PC-3 (cell line): ENCODE measurements at regions not wholly inside any gene's neighbourhood (a gene's known extent, or its start where the extent isn't known, plus 50 kb on each side); places are given as distances from the start of the nearest gene placed in this dataset.

ENCODE experiments used
- ATAC-seq: fragments of 200-7000 bp; cut with Tn5 transposase; 2 replicates; pipeline ENCODE4 v1.9.1; 2020; ENCODE audit warnings: mild to moderate bottlenecking, moderate library complexity
- BruUV-seq: library from RNA; stranded (reverse); fragments of 400-500 nt; replicated peaks from 2 replicates; lab custom pipeline; 2021; lab: Mats Ljungman, UMichigan
- CTCF ChIA-PET: fragments of 300-600 bp; sonication (Branson Sonifier 250); formaldehyde crosslinking; loops from one replicate; lab custom pipeline; 2022; ENCODE audit warnings: antibody characterized with exemption; lab: Charles Lee
- POLR2A ChIA-PET: fragments of 300-600 bp; sonication (Branson Sonifier 250); formaldehyde crosslinking; loops from one replicate; lab custom pipeline; 2022; ENCODE audit warnings: antibody characterized with exemption; ENCODE audit not compliant: unreplicated experiment; lab: Charles Lee
- DNase-seq: peaks from one replicate; pipeline ENCODE4 v3.0.0-alpha.2; 2015
- H2AFZ ChIP-seq: fragments of 300-600 bp; sonication (generic); 2 replicates; pipeline ENCODE4 v1.6.0; 2016; ENCODE audit warnings: antibody characterized with exemption, low read length
- H3F3A ChIP-seq: fragments of 300-600 bp; sonication (generic); one replicate; pipeline ENCODE4 v1.6.0; 2017; ENCODE audit warnings: antibody characterized with exemption, low read length, control low read depth, mild to moderate bottlenecking; ENCODE audit not compliant: unreplicated experiment
- H3K27ac ChIP-seq: fragments of 300-600 bp; sonication (generic); 2 replicates; pipeline ENCODE4 v1.5.1; 2016; ENCODE audit warnings: mild to moderate bottlenecking, low read length
- H3K27me3 ChIP-seq: fragments of 300-600 bp; sonication (generic); 2 replicates; pipeline ENCODE4 v1.6.1; 2016; ENCODE audit warnings: low read length, mixed read lengths
- H3K36me3 ChIP-seq: fragments of 300-600 bp; sonication (generic); 2 replicates; pipeline ENCODE4 v1.6.1; 2016; ENCODE audit warnings: low read depth, mixed run types, low read length, mixed read lengths
- H3K4me1 ChIP-seq: fragments of 300-600 bp; sonication (generic); 2 replicates; pipeline ENCODE4 v1.5.1; 2016; ENCODE audit warnings: low read length; ENCODE audit not compliant: insufficient read depth
- H3K4me2 ChIP-seq: fragments of 300-600 bp; sonication (generic); 2 replicates; pipeline ENCODE4 v1.6.0; 2016; ENCODE audit warnings: low read length
- H3K4me3 ChIP-seq: fragments of 300-600 bp; sonication (generic); 2 replicates; pipeline ENCODE4 v1.5.1; 2016; ENCODE audit warnings: mild to moderate bottlenecking, low read length, mixed read lengths
- H3K79me2 ChIP-seq: fragments of 300-600 bp; sonication (generic); 2 replicates; pipeline ENCODE4 v1.6.1; 2017; ENCODE audit warnings: low read length, mixed read lengths
- H3K9ac ChIP-seq: fragments of 300-600 bp; sonication (generic); 2 replicates; pipeline ENCODE4 v1.6.0; 2016; ENCODE audit warnings: mild to moderate bottlenecking, low read length
- H3K9me2 ChIP-seq: fragments of 300-600 bp; sonication (generic); replicated peaks from 2 replicates; pipeline ENCODE4 v1.6.1; 2016; ENCODE audit warnings: mixed run types, low read length, mixed read lengths
- H3K9me3 ChIP-seq: fragments of 300-600 bp; sonication (generic); 2 replicates; pipeline ENCODE4 v1.6.1; 2016; ENCODE audit warnings: low read length, mixed read lengths
- H4K20me1 ChIP-seq: fragments of 300-600 bp; sonication (generic); 2 replicates; pipeline ENCODE4 v1.6.1; 2016; ENCODE audit warnings: low read length, mixed read lengths
- EZH2 ChIP-seq: fragments of 300-600 bp; sonication (generic); IDR thresholded peaks from one replicate; pipeline ENCODE4 v1.6.1; 2017; ENCODE audit warnings: antibody characterized with exemption, mild to moderate bottlenecking, low read length; ENCODE audit not compliant: unreplicated experiment
- EZH2phosphoT487 ChIP-seq: fragments of 300-600 bp; sonication (generic); IDR thresholded peaks from 2 replicates; pipeline ENCODE4 v1.6.1; 2018; ENCODE audit warnings: mild to moderate bottlenecking, antibody characterized with exemption, low read length, borderline replicate concordance
- intact Hi-C: fragments of 100-400 bp; cut with micrococcal nuclease; formaldehyde crosslinking; loops from 2 replicates; pipeline ENCODE4 v1.9.0; 2023
- TF ChIP-seq, protein P1 (sequence below): fragments of 300-600 bp; sonication (generic); conservative IDR thresholded peaks from 2 replicates; pipeline ENCODE4 v1.5.1; 2017; ENCODE audit warnings: antibody characterized with exemption, low read depth, mild to moderate bottlenecking, low read length

DNA sequence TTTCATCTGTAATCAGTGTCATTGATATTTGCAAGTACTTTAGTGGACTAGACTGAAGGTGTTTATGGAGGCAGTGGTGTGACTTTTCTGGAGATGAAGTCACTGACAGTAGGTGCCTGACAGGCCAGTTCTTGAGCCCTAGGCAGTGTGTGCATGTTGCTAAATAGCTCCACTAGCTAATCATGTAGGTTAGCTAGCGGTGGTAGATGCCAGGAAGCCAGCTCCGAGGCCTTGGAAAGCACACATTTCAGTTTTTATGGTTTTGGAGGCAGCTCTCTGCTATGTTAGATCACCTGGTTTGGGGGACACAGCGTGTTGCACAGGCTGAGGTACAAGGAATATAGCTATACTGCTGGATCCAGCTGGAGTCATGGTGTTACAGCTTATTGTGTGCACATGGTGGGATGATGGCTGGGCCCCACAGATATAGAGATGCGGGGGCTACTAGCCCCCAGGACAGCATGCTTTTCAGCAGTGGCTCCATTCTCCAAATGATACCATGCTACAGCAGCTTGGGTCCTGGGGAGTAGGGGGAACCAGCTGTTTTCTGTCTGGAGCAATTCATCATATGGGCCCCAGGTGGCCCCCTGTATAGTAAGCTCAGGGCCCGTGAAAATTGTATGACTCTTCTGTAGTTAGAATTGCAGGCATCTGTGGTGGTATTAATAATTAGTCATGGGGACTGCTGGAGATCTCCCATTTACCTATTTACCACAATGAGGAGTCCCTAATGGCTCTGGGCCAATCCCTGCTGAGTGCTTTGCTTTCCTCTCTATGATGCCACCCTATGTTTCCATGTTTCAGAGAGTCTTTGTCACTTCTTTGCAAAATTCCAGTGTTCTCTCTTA, 367.2 kb upstream of the LMO3 start:
- Histone ChIP-seq H3K79me2 (no peaks in the 10 kb centered on the region), H3K9ac (no peak overlapping the region), H3K27ac (no peak overlapping the region), H3K36me3 (no peaks in the 10 kb centered on the region), H4K20me1 (no peaks in the 10 kb centered on the region), H2AFZ (no peak overlapping the region), H3K4me3 (no peak overlapping the region), H3K9me3 (no peaks in the 10 kb centered on the region), H3K4me2 (no peak overlapping the region), H3K9me2 (no peaks in the 10 kb centered on the region), H3K4me1 (no peaks in the 10 kb centered on the region), H3K27me3 (no peaks in the 10 kb centered on the region), H3F3A (no peaks in the 10 kb centered on the region)
- DNase-seq: no peak
- ChIA-PET POLR2A (no interaction called here), CTCF (no interaction called here)
- ATAC-seq: no peak
- intact Hi-C loops: no loop called here
- BruUV-seq: no TSS peak
- TF ChIP-seq, protein P1, sequence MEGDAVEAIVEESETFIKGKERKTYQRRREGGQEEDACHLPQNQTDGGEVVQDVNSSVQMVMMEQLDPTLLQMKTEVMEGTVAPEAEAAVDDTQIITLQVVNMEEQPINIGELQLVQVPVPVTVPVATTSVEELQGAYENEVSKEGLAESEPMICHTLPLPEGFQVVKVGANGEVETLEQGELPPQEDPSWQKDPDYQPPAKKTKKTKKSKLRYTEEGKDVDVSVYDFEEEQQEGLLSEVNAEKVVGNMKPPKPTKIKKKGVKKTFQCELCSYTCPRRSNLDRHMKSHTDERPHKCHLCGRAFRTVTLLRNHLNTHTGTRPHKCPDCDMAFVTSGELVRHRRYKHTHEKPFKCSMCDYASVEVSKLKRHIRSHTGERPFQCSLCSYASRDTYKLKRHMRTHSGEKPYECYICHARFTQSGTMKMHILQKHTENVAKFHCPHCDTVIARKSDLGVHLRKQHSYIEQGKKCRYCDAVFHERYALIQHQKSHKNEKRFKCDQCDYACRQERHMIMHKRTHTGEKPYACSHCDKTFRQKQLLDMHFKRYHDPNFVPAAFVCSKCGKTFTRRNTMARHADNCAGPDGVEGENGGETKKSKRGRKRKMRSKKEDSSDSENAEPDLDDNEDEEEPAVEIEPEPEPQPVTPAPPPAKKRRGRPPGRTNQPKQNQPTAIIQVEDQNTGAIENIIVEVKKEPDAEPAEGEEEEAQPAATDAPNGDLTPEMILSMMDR: no peak
- TF ChIP-seq EZH2 (no peak), EZH2phosphoT487 (no peak)

DNA sequence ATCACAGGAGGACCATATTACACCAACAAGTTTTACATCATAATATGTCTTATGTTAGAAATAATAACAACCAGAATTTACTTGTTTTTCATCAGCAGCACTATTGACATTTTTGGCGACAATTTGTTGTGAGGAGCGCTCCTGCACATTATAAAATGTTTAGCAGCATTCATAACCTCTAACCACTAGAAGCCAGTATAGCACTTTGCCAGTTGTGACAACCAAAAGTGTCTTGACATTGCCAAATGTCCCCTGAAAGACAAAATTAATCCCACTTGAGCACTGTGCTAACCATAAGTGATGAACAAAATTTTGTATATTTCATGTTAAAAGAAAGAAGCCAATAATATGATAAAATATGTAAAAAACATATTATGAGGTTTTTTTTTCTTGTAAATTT, 356.9 kb upstream of the LMO3 start:
- Histone ChIP-seq H3K9me2 (no peaks in the 10 kb centered on the region), H3K27ac (no peak overlapping the region), H3F3A (no peaks in the 10 kb centered on the region), H3K9me3 (no peaks in the 10 kb centered on the region), H3K36me3 (no peaks in the 10 kb centered on the region), H3K4me1 (no peaks in the 10 kb centered on the region), H4K20me1 (no peaks in the 10 kb centered on the region), H3K9ac (no peak overlapping the region), H3K79me2 (no peaks in the 10 kb centered on the region), H2AFZ (no peak overlapping the region), H3K27me3 (no peaks in the 10 kb centered on the region), H3K4me3 (no peak overlapping the region), H3K4me2 (no peak overlapping the region)
- POLR2A ChIA-PET: no interaction called here
- no peak for TF ChIP-seq EZH2phosphoT487
- TF ChIP-seq, protein P1: peak; percentile 42
- intact Hi-C loops: loop anchor here (10.0 kb wide), 2 partner anchors 52 to 202 kb away; no protein-coding TSS in a partner anchor
- ATAC-seq (0 out of 2 replicates have a peak, but pooled peaks have one; percentile 29), DNase-seq (peak; percentile 25)
- CTCF ChIA-PET: no interaction called here
- no TSS peak for BruUV-seq

DNA sequence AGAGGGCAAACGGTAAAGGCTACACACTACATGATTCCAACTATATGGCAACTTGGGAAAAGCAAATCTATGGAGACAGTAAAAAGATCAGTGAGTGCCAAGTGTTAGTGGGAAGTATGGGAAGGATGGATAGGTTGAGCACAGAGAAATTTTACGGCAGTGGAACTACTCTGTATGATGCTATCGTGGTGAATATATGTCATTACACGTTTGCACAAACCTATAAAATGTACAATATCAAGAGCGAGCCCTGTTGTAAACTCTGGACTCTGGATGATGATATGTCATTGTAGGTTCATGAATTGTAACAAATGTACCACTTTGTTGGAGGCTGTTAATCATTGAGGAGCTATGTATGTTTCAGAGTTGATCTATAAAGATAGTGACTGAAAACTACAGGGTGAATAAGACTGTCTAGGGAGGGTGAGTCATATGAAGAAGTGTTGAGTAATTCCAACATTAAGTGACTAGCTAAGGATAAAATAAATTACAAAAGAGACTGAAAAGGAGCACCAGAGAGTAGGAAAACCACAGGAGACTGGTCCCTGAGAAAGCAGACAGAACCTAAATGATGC, 349.2 kb upstream of the LMO3 start:
- peaks cover 11% of the 10 kb centered on the region for H3K4me1 ChIP-seq
- no peaks in the 10 kb centered on the region for H3K79me2 ChIP-seq
- peak overlapping the region; percentile 79 for H3K27ac ChIP-seq
- peak; percentile 79 for DNase-seq
- POLR2A ChIA-PET: interaction anchor here (0.7 kb wide), 1 partner anchor 186 kb away, joined by 8 read pairs; no protein-coding TSS in a partner anchor
- H3K9ac ChIP-seq: no peak overlapping the region
- peaks cover 5% of the 10 kb centered on the region for H3F3A ChIP-seq
- intact Hi-C loops: no loop called here
- no peak overlapping the region for H3K4me3 ChIP-seq
- H3K36me3 ChIP-seq: no peaks in the 10 kb centered on the region
- no peaks in the 10 kb centered on the region for H3K9me3 ChIP-seq
- peak overlapping the region; percentile 20; the same call in 1 of the 2 replicates for H3K4me2 ChIP-seq
- no peaks in the 10 kb centered on the region for H3K27me3 ChIP-seq
- no TSS peak for BruUV-seq
- peak; percentile 99 for ATAC-seq
- CTCF ChIA-PET: interaction anchor here (0.6 kb wide), 1 partner anchor 32 kb away, joined by 3 read pairs; no protein-coding TSS in a partner anchor
- no peak overlapping the region for H2AFZ ChIP-seq
- no peak for TF ChIP-seq EZH2
- TF ChIP-seq, protein P1: no peak
- no peak for TF ChIP-seq EZH2phosphoT487
- no peaks in the 10 kb centered on the region for H4K20me1 ChIP-seq
- H3K9me2 ChIP-seq: no peaks in the 10 kb centered on the region
